HL-60/S4 treated with phorbol 12-myristate 13-acetate at 8.2 ng/mL for 4 days and 3 days (cell line): ENCODE measurements at regions not wholly inside any gene's neighbourhood (a gene's known extent, or its start where the extent isn't known, plus 50 kb on each side); places are given as distances from the start of the nearest gene placed in this dataset.

Source experiments
- in situ Hi-C: fragments of 300-500 bp; cut with MboI; formaldehyde crosslinking; loops from 2 replicates; pipeline ENCODE4 v1.15.0; 2022; ENCODE audit warnings: low sequenced_read_pairs

- in situ Hi-C loops, result no loop called here
Observed at GRCh38 chr5:18312016-18312415, 677.8 kb downstream of the TAF11L14 start.

DNA sequence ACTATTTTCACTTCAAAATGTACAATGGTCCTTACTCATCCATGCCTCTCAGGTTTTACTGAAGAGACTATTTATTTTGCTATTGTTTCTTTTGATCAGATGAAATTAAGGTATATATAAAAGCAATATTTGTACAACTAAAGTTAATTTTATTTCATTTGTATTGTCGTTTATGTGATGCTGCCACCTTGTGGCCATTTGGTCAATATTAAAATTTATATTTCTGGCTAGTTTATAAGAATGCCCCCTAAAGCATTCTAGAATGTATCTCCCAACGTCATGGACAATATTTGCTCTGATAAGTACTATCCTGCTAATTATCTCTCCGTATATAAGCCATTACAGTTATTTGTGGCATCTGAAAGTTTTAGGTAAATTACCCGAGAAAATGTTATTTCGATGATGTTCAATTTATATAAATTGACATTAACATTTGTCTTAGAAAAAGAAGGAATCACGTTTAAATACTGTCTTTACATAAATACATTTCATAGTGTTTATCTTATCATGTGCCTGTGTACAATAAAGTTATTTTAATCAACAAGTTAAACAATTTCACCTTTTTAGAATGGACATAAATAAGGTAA is 680.0 kb downstream of the TAF11L14 start:
- in situ Hi-C loops, result no loop called here

DNA sequence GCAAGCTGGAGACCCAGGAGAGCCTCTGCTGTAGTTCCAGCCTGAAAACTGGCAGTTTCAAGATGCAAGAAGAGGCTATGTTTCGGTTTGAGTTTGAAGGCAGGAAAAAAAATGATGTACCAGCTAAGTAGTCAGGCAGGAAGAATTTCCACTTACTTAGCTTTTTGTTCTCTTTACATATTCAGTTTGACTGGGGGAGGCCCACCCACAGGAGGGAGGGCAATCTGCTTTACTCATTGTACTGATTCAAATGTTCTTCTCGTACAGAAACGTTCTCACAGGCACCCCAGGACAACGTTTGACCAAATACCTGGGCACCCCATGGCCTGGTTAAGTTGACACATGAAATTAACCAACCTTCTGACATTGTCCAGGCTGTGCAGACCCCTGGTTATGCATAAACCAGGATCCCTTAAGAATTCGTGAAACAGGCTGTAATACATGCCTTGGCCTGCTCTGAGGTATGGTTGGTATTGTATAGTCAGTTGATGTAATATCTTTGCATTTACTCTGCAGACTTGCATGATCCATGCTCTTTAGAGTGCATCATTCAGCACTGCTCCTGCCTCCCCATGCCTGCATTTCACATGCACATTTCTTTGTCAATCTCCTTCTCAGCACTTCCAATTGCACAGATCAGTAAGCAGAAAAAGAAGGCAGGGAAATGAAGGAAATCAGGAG is 687.1 kb downstream of the TAF11L14 start:
- in situ Hi-C loops, result no loop called here

DNA sequence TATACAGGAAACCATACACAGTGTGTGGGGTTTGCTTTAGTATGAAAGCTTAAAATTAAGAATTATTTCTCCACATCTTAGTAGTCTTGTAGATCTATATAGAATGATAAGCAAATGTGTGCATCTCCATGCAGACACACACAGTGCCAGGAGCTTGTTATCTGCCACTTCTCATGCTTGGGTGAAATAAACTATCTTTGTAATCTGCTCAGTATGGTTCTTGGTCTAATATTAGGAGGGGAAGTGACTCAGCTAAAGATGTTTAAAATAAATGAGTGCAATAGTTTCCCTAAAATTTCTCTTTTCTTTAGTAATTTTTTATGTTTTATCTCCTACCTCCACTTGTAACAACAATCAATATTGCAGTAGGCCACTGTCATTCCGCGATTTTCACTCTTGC is 689.6 kb downstream of the TAF11L14 start:
- in situ Hi-C loops, result no loop called here

GRCh38 chr5:18325431-18325830 is 691.2 kb downstream of the TAF11L14 start:
- in situ Hi-C loops, result no loop called here

DNA sequence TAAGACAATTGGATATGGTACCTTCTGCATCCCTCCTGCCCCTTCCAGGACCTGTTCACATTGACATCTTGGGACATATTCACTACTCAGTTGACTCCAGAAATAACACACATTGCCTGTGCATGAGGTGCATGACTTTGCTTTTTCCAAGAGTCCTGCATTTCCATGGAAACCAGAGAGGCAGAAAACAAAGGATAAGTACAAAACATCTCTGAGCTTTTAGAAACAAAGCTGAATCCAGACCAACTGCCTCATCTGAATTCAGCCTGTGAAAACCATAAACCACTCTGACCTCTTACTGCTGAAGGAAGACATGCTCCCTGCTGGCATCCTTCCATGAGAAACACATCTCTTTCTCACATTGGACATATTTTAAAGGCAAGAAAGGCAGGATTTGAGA is 695.1 kb downstream of the TAF11L14 start:
- in situ Hi-C loops, result no loop called here

DNA sequence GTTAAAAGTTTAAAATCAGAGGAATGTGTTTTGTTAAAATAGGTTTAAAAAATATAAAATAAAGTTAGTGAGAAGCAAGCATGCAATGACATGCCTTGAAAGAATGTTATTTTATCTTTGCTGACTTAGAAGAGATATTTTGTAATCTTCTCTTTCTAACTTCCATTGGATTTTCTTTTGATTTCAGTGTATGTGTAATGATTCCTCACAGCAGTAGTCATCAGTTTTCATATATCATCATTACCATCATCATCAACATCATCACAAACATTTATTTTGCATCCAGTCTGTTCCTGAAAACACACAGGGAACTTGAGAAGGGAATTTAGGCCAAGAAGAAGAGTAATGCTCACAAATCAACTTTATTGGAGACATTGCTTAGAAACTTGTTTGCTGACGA is 699.6 kb downstream of the TAF11L14 start:
- in situ Hi-C loops, result no loop called here

GRCh38 chr5:18334949-18335348 is 700.7 kb downstream of the TAF11L14 start:
- in situ Hi-C loops, result no loop called here

- in situ Hi-C loops, result no loop called here
Observed at GRCh38 chr5:18354828-18355227, 720.6 kb downstream of the TAF11L14 start.

DNA sequence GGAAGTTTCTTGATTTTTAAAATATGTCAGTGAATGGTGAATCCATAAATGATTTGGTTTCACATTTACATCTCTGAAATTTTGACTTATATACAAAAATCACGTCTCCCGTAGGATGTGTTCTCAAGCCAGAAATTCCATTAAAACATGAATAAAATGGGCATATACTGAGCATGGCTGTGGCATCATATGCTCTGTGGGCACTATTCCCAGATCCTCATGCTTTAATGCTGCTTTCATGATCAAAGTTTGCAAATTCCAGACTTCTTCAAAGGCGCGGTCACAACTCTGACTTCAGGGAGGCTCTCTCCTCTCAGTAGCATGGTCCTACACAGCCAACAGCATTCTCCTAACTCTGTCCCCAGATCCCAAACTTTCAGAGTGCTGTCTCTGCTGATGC is 723.2 kb downstream of the TAF11L14 start:
- in situ Hi-C loops, result no loop called here

DNA sequence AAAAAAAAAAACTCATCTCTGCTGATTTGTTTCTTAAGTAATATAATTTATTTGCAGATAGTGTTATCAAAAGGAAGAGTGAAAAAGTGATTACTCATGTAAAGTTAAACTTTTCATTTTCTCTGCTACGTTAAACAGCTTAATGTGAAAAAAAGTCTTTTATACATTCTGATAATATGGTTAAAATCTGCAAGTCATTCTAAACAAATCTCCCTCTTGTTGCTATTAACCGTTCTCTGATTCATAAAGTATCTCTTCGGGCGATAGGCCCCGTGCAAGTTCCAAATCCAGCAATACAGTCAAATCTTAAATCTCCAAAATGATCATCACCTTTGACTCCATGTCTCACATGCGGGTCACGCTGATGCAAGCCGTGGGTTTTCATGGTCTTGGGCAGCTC is 732.0 kb downstream of the TAF11L14 start:
- in situ Hi-C loops, result no loop called here

GRCh38 chr5:18370531-18370930 is 736.3 kb downstream of the TAF11L14 start:
- in situ Hi-C loops, result no loop called here

DNA sequence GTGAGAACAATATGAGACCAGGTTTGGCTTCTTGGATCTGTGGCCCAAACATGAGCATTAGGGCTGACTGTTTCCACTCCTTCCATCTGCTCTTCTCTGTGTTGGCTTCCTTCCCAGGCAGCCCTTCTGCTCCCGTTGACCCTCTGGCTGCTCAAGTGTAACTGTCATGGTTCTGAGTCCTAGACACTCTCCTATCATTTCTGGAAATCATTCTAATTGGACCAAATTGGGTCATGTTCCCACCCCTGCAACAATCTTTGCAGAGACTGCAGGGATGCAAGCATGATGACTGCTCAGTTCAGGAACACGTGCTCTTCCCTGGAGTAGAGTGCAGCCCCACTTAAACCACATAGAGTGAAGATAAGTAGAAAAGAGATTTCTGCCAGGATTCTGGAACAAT is 741.4 kb downstream of the TAF11L14 start:
- in situ Hi-C loops, result no loop called here

GRCh38 chr5:18378066-18378465 is 743.8 kb downstream of the TAF11L14 start:
- in situ Hi-C loops, result no loop called here

- in situ Hi-C loops, result no loop called here
Observed at GRCh38 chr5:18379189-18379588, 744.9 kb downstream of the TAF11L14 start.

- in situ Hi-C loops, result no loop called here
Observed at GRCh38 chr5:18380729-18381362, 746.6 kb downstream of the TAF11L14 start.

DNA sequence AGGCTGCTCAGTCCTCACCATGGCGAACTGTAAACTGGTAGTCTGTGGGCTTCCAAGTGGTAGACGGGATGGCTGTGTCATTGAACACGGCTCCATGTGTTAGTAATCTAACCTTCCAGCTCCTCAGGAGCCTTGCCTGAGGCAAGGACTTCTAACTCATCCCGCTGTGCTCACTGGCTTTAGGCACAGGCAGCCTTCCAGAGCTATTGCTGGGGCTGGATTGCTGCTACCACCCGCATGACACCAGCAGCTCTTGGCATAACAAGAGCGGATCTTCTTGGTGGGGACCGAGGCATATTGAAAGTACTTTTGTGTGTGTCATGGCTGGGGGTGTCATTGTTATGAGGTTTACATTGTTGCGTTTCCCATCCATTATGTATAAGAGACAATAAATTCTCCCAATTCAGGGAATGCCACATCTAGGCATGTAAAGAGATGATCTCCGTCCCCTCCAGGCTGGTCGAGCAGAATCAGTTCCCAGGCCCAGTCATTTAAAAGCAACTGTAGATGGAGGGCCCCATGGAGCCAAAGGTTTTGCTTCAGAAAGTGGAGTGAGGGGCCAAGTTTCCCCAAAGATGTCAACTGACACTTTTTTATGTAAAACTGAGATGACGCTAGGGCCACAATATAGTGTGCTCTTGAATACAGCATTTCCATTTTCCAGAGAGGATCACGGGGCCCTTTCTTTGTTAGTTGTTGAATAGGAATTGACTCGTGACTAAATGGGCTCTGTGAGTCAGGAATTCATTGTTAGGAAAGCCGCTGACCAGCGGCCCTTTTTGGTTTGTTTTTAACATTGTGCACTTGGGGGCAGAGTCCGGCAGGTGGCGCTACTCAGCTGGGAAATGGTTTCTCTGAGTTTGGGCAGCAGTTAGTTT is 759.5 kb downstream of the TAF11L14 start:
- in situ Hi-C loops, result no loop called here

- in situ Hi-C loops, result no loop called here
Observed at GRCh38 chr5:18394443-18394804, 760.2 kb downstream of the TAF11L14 start.

GRCh38 chr5:18395126-18396110 is 761.2 kb downstream of the TAF11L14 start:
- in situ Hi-C loops, result no loop called here

DNA sequence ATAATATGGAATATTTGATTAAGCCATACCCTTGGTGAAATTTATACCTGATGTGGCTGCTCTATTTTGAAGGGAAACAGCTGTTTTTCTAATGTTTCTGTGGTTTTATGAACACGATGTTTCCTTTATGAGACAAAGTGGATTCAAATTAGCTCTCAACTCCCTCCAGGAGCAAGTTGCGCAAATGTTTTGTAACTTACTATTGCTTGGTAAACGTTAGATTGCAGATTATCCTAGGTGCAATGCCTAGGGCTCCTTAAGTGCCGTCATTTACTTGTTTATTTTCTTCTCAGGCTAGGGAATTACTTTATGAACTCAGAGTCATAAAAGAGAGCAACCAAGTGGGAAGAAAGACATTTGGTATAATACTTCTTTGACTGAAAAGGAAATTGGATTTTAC is 763.1 kb downstream of the TAF11L14 start:
- in situ Hi-C loops, result no loop called here
